ENCODE measurements at regions not wholly inside any gene's neighbourhood (a gene's known extent, or its start where the extent isn't known, plus 50 kb on each side); places are given as distances from the start of the nearest gene placed in this dataset.

- TF ChIP-seq EZH2 (IDR thresholded peaks at IDR 0.05; ENCODE audit: low read depth, low read length, severe bottlenecking): no peak
- TF ChIP-seq, protein P1, sequence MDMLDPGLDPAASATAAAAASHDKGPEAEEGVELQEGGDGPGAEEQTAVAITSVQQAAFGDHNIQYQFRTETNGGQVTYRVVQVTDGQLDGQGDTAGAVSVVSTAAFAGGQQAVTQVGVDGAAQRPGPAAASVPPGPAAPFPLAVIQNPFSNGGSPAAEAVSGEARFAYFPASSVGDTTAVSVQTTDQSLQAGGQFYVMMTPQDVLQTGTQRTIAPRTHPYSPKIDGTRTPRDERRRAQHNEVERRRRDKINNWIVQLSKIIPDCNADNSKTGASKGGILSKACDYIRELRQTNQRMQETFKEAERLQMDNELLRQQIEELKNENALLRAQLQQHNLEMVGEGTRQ (IDR thresholded peaks at IDR 0.05; ENCODE audit: low read length): no peak
- TF ChIP-seq CHD2 (IDR thresholded peaks at IDR 0.05; ENCODE audit: low read length): no peak
- TF ChIP-seq, protein P2, sequence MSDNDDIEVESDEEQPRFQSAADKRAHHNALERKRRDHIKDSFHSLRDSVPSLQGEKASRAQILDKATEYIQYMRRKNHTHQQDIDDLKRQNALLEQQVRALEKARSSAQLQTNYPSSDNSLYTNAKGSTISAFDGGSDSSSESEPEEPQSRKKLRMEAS (IDR thresholded peaks at IDR 0.05): no peak
- TF ChIP-seq KDM4A (IDR thresholded peaks at IDR 0.05; ENCODE audit: low read depth, low read length, severe bottlenecking): no peak
- no peak for TF ChIP-seq ATF2 (IDR thresholded peaks at IDR 0.05; ENCODE audit: low read length)
- TF ChIP-seq, protein P3, sequence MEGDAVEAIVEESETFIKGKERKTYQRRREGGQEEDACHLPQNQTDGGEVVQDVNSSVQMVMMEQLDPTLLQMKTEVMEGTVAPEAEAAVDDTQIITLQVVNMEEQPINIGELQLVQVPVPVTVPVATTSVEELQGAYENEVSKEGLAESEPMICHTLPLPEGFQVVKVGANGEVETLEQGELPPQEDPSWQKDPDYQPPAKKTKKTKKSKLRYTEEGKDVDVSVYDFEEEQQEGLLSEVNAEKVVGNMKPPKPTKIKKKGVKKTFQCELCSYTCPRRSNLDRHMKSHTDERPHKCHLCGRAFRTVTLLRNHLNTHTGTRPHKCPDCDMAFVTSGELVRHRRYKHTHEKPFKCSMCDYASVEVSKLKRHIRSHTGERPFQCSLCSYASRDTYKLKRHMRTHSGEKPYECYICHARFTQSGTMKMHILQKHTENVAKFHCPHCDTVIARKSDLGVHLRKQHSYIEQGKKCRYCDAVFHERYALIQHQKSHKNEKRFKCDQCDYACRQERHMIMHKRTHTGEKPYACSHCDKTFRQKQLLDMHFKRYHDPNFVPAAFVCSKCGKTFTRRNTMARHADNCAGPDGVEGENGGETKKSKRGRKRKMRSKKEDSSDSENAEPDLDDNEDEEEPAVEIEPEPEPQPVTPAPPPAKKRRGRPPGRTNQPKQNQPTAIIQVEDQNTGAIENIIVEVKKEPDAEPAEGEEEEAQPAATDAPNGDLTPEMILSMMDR (IDR thresholded peaks at IDR 0.05; ENCODE audit: control extremely low read depth in 1 of 3, insufficient read depth in 1 of 3, low read depth in 1 of 3, low read length in 3 of 3): no peak
- no peak for TF ChIP-seq ZNF274 (IDR thresholded peaks at IDR 0.05; ENCODE audit: borderline replicate concordance, extremely low read depth, low read length)
- no peak for TF ChIP-seq RNF2 (IDR thresholded peaks at IDR 0.05; ENCODE audit: borderline replicate concordance, low read depth, low read length, missing control alignments, poor library complexity, severe bottlenecking)
Measured at GRCh38 chr5:62692946-62693713, 114.5 kb downstream of the LRRC70 start.

Data from H1 (cell line).